Hematopoietic multipotent progenitor cell treated with erythropoietin and hydrocortisone succinate and interleukin-3 and kit ligand, for 6 days (in vitro differentiated cells): ENCODE measurements at regions not wholly inside any gene's neighbourhood (a gene's known extent, or its start where the extent isn't known, plus 50 kb on each side); places are given as distances from the start of the nearest gene placed in this dataset.

Source experiments
- DNase-seq: peaks from one replicate; pipeline ENCODE4 v3.0.0-alpha.2; 2015

- no peak for DNase-seq
Observed at GRCh38 chr6:123747515-123747914, 56.1 kb upstream of the NKAIN2 start.

- no peak for DNase-seq
Observed at GRCh38 chr6:123745895-123746294, 57.8 kb upstream of the NKAIN2 start.

GRCh38 chr6:123744840-123745239 lies 58.8 kb upstream of the NKAIN2 start:
- no peak for DNase-seq

GRCh38 chr6:123742626-123743025 lies 61.0 kb upstream of the NKAIN2 start:
- DNase-seq = no peak

GRCh38 chr6:123733180-123733579 lies 70.5 kb upstream of the NKAIN2 start:
- DNase-seq = no peak

- no peak for DNase-seq
Observed at GRCh38 chr6:123716506-123716905, 79.8 kb upstream of the TRDN start.

GRCh38 chr6:123715006-123715863 lies 78.5 kb upstream of the TRDN start:
- peak; percentile 71 for DNase-seq

- no peak for DNase-seq
Observed at GRCh38 chr6:123712831-123713230, 76.1 kb upstream of the TRDN start.

- no peak for DNase-seq
Observed at GRCh38 chr6:123702943-123703342, 66.2 kb upstream of the TRDN start.

GRCh38 chr6:123687864-123688263 lies 51.1 kb upstream of the TRDN start:
- no peak for DNase-seq
